Loucy (cell line): ENCODE measurements at regions not wholly inside any gene's neighbourhood (a gene's known extent, or its start where the extent isn't known, plus 50 kb on each side); places are given as distances from the start of the nearest gene placed in this dataset.

Source experiments
- H2AFZ ChIP-seq: fragments of 200-600 bp; sonication (generic); 2 replicates; pipeline ENCODE4 v1.6.0; 2016; ENCODE audit warnings: antibody characterized with exemption, mild to moderate bottlenecking, low read length, moderate library complexity
- H3F3A ChIP-seq: fragments of 200-600 bp; 2 replicates; pipeline ENCODE4 v1.6.0; 2016; ENCODE audit warnings: antibody characterized with exemption, low read depth, mild to moderate bottlenecking
- H3K27me3 ChIP-seq: fragments of 200-600 bp; sonication (generic); 2 replicates; pipeline ENCODE4 v1.6.1; 2014; ENCODE audit warnings: low read length, mild to moderate bottlenecking; ENCODE audit not compliant: insufficient read depth, poor library complexity, severe bottlenecking
- H3K36me3 ChIP-seq: fragments of 200-600 bp; sonication (generic); 2 replicates; pipeline ENCODE4 v1.6.1; 2016; ENCODE audit warnings: low read length; ENCODE audit not compliant: insufficient read depth
- H3K4me1 ChIP-seq: fragments of 200-600 bp; sonication (generic); 2 replicates; pipeline ENCODE4 v1.5.1; 2014; ENCODE audit warnings: low read length, mild to moderate bottlenecking; ENCODE audit not compliant: insufficient read depth, poor library complexity, severe bottlenecking
- H3K4me2 ChIP-seq: fragments of 200-600 bp; sonication (generic); 2 replicates; pipeline ENCODE4 v1.6.0; 2014; ENCODE audit warnings: antibody characterized with exemption, low read length, low read depth, mild to moderate bottlenecking; ENCODE audit not compliant: poor library complexity, severe bottlenecking
- H3K4me3 ChIP-seq: fragments of 200-600 bp; sonication (generic); 2 replicates; pipeline ENCODE4 v1.5.1; 2014; ENCODE audit warnings: low read length, mild to moderate bottlenecking, mixed read lengths; ENCODE audit not compliant: poor library complexity, severe bottlenecking
- H3K79me2 ChIP-seq: fragments of 200-600 bp; sonication (generic); 2 replicates; pipeline ENCODE4 v1.6.1; 2014; ENCODE audit warnings: low read length; ENCODE audit not compliant: insufficient read depth
- H3K9ac ChIP-seq: fragments of 200-600 bp; sonication (generic); 2 replicates; pipeline ENCODE4 v1.6.0; 2014; ENCODE audit warnings: mild to moderate bottlenecking, low read depth, low read length, moderate library complexity; ENCODE audit not compliant: poor library complexity, severe bottlenecking
- H3K9me2 ChIP-seq: fragments of 200-600 bp; sonication (generic); replicated peaks from 2 replicates; pipeline ENCODE4 v1.6.1; 2016; ENCODE audit warnings: low read depth, low read length, mixed read lengths
- H3K9me3 ChIP-seq: fragments of 200-600 bp; sonication (generic); 2 replicates; pipeline ENCODE4 v1.6.1; 2014; ENCODE audit warnings: mild to moderate bottlenecking, antibody characterized with exemption, low read length, low read depth; ENCODE audit not compliant: insufficient read depth
- H4K20me1 ChIP-seq: fragments of 200-600 bp; sonication (generic); 2 replicates; pipeline ENCODE4 v1.6.0; 2014; ENCODE audit warnings: antibody characterized with exemption, low read length, mild to moderate bottlenecking; ENCODE audit not compliant: insufficient read depth, poor library complexity, severe bottlenecking
- EZH2phosphoT487 ChIP-seq: fragments of 200-600 bp; IDR thresholded peaks from 2 replicates; pipeline ENCODE4 v1.6.1; 2018; ENCODE audit warnings: antibody characterized with exemption, mild to moderate bottlenecking, moderate library complexity, borderline replicate concordance
- TF ChIP-seq, protein P1 (sequence below): fragments of 200-600 bp; sonication (generic); conservative IDR thresholded peaks from 2 replicates; pipeline ENCODE4 v1.5.1; 2014; ENCODE audit warnings: mild to moderate bottlenecking, antibody characterized with exemption, low read length

- Histone ChIP-seq H2AFZ (no peak overlapping the region), H3K4me1 (peaks cover 62% of the 10 kb centered on the region), H4K20me1 (no peaks in the 10 kb centered on the region), H3K9me2 (no peaks in the 10 kb centered on the region), H3K27me3 (no peaks in the 10 kb centered on the region), H3K36me3 (no peaks in the 10 kb centered on the region), H3K9me3 (no peaks in the 10 kb centered on the region), H3K4me3 (peak overlapping the region; percentile 21), H3F3A (peaks cover 7% of the 10 kb centered on the region), H3K9ac (peak overlapping the region; percentile 29), H3K79me2 (peaks cover 30% of the 10 kb centered on the region), H3K4me2 (peak overlapping the region; percentile 46)
- TF ChIP-seq, protein P1, sequence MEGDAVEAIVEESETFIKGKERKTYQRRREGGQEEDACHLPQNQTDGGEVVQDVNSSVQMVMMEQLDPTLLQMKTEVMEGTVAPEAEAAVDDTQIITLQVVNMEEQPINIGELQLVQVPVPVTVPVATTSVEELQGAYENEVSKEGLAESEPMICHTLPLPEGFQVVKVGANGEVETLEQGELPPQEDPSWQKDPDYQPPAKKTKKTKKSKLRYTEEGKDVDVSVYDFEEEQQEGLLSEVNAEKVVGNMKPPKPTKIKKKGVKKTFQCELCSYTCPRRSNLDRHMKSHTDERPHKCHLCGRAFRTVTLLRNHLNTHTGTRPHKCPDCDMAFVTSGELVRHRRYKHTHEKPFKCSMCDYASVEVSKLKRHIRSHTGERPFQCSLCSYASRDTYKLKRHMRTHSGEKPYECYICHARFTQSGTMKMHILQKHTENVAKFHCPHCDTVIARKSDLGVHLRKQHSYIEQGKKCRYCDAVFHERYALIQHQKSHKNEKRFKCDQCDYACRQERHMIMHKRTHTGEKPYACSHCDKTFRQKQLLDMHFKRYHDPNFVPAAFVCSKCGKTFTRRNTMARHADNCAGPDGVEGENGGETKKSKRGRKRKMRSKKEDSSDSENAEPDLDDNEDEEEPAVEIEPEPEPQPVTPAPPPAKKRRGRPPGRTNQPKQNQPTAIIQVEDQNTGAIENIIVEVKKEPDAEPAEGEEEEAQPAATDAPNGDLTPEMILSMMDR = peak; percentile 75
- no peak for TF ChIP-seq EZH2phosphoT487
Measured at GRCh38 chr20:60206259-60206658, 248.0 kb downstream of the CDH26 start.

DNA sequence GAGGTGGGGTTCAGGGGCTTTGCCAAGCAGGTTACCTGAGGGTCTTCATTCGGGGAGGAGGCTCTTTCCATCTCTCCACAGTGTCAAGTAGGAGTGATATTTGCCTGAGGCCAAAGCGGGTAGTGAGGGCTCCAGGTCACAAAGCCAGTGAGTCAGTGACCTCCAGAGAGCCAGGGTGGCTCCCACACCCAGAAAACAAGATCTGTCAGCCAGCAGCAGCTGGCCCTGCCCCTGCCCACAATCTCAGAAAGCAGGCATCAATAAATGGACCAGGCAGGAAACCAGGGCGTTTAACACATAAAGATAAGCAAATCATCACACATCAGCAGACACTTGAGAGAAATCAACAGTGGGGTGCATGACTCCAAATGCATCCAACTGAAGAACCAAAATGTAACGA lies 250.8 kb downstream of the CDH26 start:
- Histone ChIP-seq H3K4me1 (peaks cover 76% of the 10 kb centered on the region), H3K36me3 (no peaks in the 10 kb centered on the region), H3K9me3 (no peaks in the 10 kb centered on the region), H3K9me2 (no peaks in the 10 kb centered on the region), H3F3A (peaks cover 7% of the 10 kb centered on the region), H2AFZ (peak overlapping the region; percentile 48; the same call in 1 of the 2 replicates), H3K4me2 (peak overlapping the region; percentile 93), H3K4me3 (peak overlapping the region; percentile 73), H4K20me1 (no peaks in the 10 kb centered on the region), H3K79me2 (peaks cover 25% of the 10 kb centered on the region), H3K27me3 (no peaks in the 10 kb centered on the region), H3K9ac (peak overlapping the region; percentile 85)
- TF ChIP-seq, protein P1 = no peak
- TF ChIP-seq EZH2phosphoT487 = no peak; the same call in 1 of the 2 replicates

- Histone ChIP-seq H3K79me2 (peaks cover 22% of the 10 kb centered on the region), H3K4me3 (no peak overlapping the region), H4K20me1 (no peaks in the 10 kb centered on the region), H3K9ac (peak overlapping the region; percentile 46), H2AFZ (0 out of 2 replicates have a peak overlapping the region, but pooled peaks have one; percentile 7), H3K4me1 (peaks cover 87% of the 10 kb centered on the region), H3F3A (peaks cover 7% of the 10 kb centered on the region), H3K36me3 (no peaks in the 10 kb centered on the region), H3K9me3 (no peaks in the 10 kb centered on the region), H3K27me3 (no peaks in the 10 kb centered on the region), H3K4me2 (peak overlapping the region; percentile 40), H3K9me2 (no peaks in the 10 kb centered on the region)
- TF ChIP-seq, protein P1 = peak; percentile 89
- TF ChIP-seq EZH2phosphoT487 = no peak
Measured at GRCh38 chr20:60210779-60211617, 252.8 kb downstream of the CDH26 start.
